K562 (cell line): ENCODE measurements at regions not wholly inside any gene's neighbourhood (a gene's known extent, or its start where the extent isn't known, plus 50 kb on each side); places are given as distances from the start of the nearest gene placed in this dataset.

Experiments
- CEBPG ChIP-seq, 3 experiments: fragments of 200-800 bp in 1 of 3; sonication (Bioruptor generic) in 1 of 3; sonication (generic) in 1 of 3; formaldehyde crosslinking in 1 of 3; IDR thresholded peaks in 2 of 3; conservative IDR thresholded peaks in 1 of 3; 2 replicates each; pipeline versions ENCODE4 v1.6.1 to v1.8.0; 2016 to 2022; ENCODE audit warnings: missing compliant biosample characterization in 2 of 3, missing genetic modification characterization in 2 of 3, mild to moderate bottlenecking in 1 of 3, missing genetic modification reagents in 1 of 3
- CHCHD3 ChIP-seq: fragments of 250-450 bp; sonication (Bioruptor Pico); IDR thresholded peaks from 2 replicates; pipeline ENCODE4 v2.1.2; 2022; ENCODE audit warnings: mild to moderate bottlenecking
- CTCF ChIP-seq, 3 experiments: IDR thresholded peaks in 2 of 3; conservative IDR thresholded peaks in 1 of 3; 2 replicates each; pipeline ENCODE4 v1.5.1; 2011 to 2012; ENCODE audit warnings: low read length in 3 of 3, mild to moderate bottlenecking in 3 of 3, control low read depth in 2 of 3, improper control_type of control experiment in 1 of 3, inconsistent platforms in 1 of 3, low read depth in 1 of 3, mixed read lengths in 1 of 3, moderate library complexity in 1 of 3; ENCODE audit not compliant: insufficient read depth in 2 of 3
- DEAF1 ChIP-seq: fragments of 450-650 bp; formaldehyde crosslinking; IDR thresholded peaks from 2 replicates; pipeline ENCODE4 v1.4.0; 2020; ENCODE audit warnings: mild to moderate bottlenecking, moderate library complexity
- GATA2 ChIP-seq: sonication (generic); formaldehyde crosslinking; IDR thresholded peaks from 2 replicates; pipeline ENCODE4 v1.4.0; 2020; ENCODE audit warnings: mild to moderate bottlenecking, missing genetic modification reagents
- HMBOX1 ChIP-seq: sonication (generic); IDR thresholded peaks from 2 replicates; pipeline ENCODE4 v1.6.1; 2016
- KDM5B ChIP-seq: fragments of 200-600 bp; sonication (generic); IDR thresholded peaks from 2 replicates; pipeline ENCODE4 v1.6.1; 2012; ENCODE audit warnings: low read depth, mild to moderate bottlenecking, moderate library complexity, low read length, control low read depth, inconsistent platforms; ENCODE audit not compliant: insufficient replicate concordance
- MEF2D ChIP-seq: conservative IDR thresholded peaks from 2 replicates; pipeline ENCODE4 v1.6.1; 2016; ENCODE audit warnings: low read depth, missing genetic modification characterization, missing compliant biosample characterization
- PURB ChIP-seq: sonication (generic); formaldehyde crosslinking; IDR thresholded peaks from 2 replicates; pipeline ENCODE4 v1.9.0; 2021; ENCODE audit warnings: low read depth, mild to moderate bottlenecking, missing genetic modification reagents
- RBM34 ChIP-seq: fragments of 200-400 bp; formaldehyde crosslinking; IDR thresholded peaks from 2 replicates; pipeline ENCODE4 v1.6.1; 2018; ENCODE audit warnings: low read length, borderline replicate concordance; ENCODE audit not compliant: insufficient read depth
- RFX1 ChIP-seq: fragments of 450-650 bp; IDR thresholded peaks from 2 replicates; pipeline ENCODE4 v1.6.1; 2016; ENCODE audit warnings: mild to moderate bottlenecking, moderate library complexity
- SMARCA4 ChIP-seq: fragments of 450-650 bp; IDR thresholded peaks from 2 replicates; pipeline ENCODE4 v1.6.1; 2016
- STAG1 ChIP-seq: sonication (generic); formaldehyde crosslinking; IDR thresholded peaks from 2 replicates; pipeline ENCODE4 v1.5.0; 2020; ENCODE audit warnings: missing genetic modification reagents, borderline replicate concordance
- TCF7L2 ChIP-seq: fragments of 150-350 bp; IDR thresholded peaks from 2 replicates; pipeline ENCODE4 v1.6.1; 2016; ENCODE audit warnings: low read depth, mild to moderate bottlenecking, low read length, moderate library complexity
- TOE1 ChIP-seq, 2 experiments: fragments of 450-650 bp in 1 of 2; sonication (generic) in 1 of 2; formaldehyde crosslinking in 1 of 2; IDR thresholded peaks; 2 replicates each; pipeline versions ENCODE4 v1.7.1 to v1.8.0; 2016 to 2022; ENCODE audit warnings: borderline replicate concordance in 2 of 2, mild to moderate bottlenecking in 2 of 2, antibody characterized with exemption in 1 of 2, inconsistent platforms in 1 of 2, low read depth in 1 of 2, missing genetic modification reagents in 1 of 2, moderate library complexity in 1 of 2
- TRIM24 ChIP-seq, 2 experiments: fragments of 450-650 bp; IDR thresholded peaks; 2 replicates each; pipeline ENCODE4 v1.6.1; 2016
- TRIM28 ChIP-seq: fragments of 450-650 bp; IDR thresholded peaks from 2 replicates; pipeline ENCODE4 v1.6.1; 2017
- ZNF175 ChIP-seq: fragments of 200-800 bp; sonication (Bioruptor generic); IDR thresholded peaks from 2 replicates; pipeline ENCODE4 v1.6.1; 2016; ENCODE audit warnings: low read depth, mild to moderate bottlenecking, missing genetic modification characterization, missing compliant biosample characterization
- TF ChIP-seq, protein P1 (sequence below): fragments of 450-650 bp; formaldehyde crosslinking; conservative IDR thresholded peaks from 2 replicates; pipeline ENCODE4 v1.4.0; 2022; ENCODE audit warnings: mild to moderate bottlenecking, missing genetic modification characterization

- TF ChIP-seq DEAF1 (CRISPR knock-in tag), result peak; percentile 73
- no peak for TF ChIP-seq ZNF175
- 0 out of 2 replicates have a peak, but pooled peaks have one; percentile 34 for TF ChIP-seq TRIM28
- no peak for TF ChIP-seq RFX1
- TF ChIP-seq CHCHD3 (CRISPR knock-in tag), result no peak
- TF ChIP-seq KDM5B, result no peak
- no peak for TF ChIP-seq SMARCA4
- peak; percentile 82 to 87 (median 86) for TF ChIP-seq CTCF (IDR thresholded peaks at IDR 0.05 in 2 of 3, conservative IDR thresholded peaks at IDR 0.05 in 1 of 3; ENCODE audit: insufficient read depth in 2 of 3, low read depth in 1 of 3, low read length in 3 of 3)
- TF ChIP-seq TRIM24 (IDR thresholded peaks at IDR 0.05), result no peak
- no peak for TF ChIP-seq MEF2D (tag)
- peak; percentile 35; the same call in 1 of the 2 replicates for TF ChIP-seq STAG1 (CRISPR knock-in tag)
- no peak for TF ChIP-seq RBM34
- TF ChIP-seq CEBPG (CRISPR knock-in tag; IDR thresholded peaks at IDR 0.05), result no peak
- no peak for TF ChIP-seq CEBPG (tag; conservative IDR thresholded peaks at IDR 0.05 in 1 of 2, IDR thresholded peaks at IDR 0.05 in 1 of 2)
- TF ChIP-seq GATA2, result no peak
- no peak for TF ChIP-seq TCF7L2
- TF ChIP-seq, protein P1, sequence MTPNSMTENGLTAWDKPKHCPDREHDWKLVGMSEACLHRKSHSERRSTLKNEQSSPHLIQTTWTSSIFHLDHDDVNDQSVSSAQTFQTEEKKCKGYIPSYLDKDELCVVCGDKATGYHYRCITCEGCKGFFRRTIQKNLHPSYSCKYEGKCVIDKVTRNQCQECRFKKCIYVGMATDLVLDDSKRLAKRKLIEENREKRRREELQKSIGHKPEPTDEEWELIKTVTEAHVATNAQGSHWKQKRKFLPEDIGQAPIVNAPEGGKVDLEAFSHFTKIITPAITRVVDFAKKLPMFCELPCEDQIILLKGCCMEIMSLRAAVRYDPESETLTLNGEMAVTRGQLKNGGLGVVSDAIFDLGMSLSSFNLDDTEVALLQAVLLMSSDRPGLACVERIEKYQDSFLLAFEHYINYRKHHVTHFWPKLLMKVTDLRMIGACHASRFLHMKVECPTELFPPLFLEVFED (CRISPR knock-in tag), result no peak
- no peak for TF ChIP-seq HMBOX1
- TF ChIP-seq PURB (CRISPR knock-in tag), result no peak
- no peak for TF ChIP-seq TOE1 (IDR thresholded peaks at IDR 0.05; ENCODE audit: borderline replicate concordance)
- TF ChIP-seq TOE1 (CRISPR knock-in tag; IDR thresholded peaks at IDR 0.05; ENCODE audit: borderline replicate concordance, low read depth), result no peak
Measured at GRCh38 chr1:37323486-37324377, 150.6 kb upstream of the ZC3H12A start (continued).
